ENCODE measurements at regions not wholly inside any gene's neighbourhood (a gene's known extent, or its start where the extent isn't known, plus 50 kb on each side); places are given as distances from the start of the nearest gene placed in this dataset.

DNA sequence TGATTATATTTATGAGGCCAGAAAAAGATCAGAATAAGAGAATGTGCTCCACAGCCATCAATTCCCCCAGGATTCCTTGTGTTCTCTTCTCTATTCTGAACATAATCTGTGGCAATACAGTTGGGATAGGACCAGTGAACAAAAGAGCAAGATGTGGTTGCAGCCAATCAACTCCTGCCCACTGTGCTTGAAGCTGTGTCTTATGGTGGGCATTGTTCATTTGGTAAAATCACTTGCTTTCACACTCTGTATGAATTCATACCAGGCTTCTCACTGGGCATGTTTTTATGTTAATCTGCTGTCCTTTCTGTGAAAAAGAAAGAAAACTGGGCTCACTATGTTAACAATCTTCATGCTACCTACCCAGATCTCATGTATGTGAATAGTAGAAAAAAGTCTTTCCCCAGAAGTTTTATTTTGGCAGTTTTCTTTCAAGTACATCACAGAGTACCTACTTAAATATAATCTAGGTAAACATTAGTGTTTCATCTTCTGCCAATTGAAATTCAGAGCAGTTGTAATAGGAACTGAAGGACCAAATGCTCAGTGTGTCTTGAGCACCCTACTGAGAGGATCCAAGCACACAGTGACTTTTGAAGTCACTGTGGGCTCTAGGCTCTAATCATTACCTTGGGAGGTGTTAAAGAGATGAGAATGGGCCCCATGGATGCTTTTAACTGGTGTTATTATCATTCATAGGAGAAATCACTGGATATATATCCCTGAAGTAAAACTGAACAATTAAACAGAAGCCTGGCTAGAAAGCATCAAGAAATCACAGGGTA lies 429.2 kb upstream of the TRAM1L1 start:
- DNase-seq (no peak), ATAC-seq (no peak)
- Histone ChIP-seq H3K9me3 (peaks cover 0 to 20% (median 2%) of the 10 kb centered on the region in 12 donors), H3K36me3 (no peaks in the 10 kb centered on the region), H3K4me3 (no peak overlapping the region), H3K27ac (no peak overlapping the region), H3K4me1 (no peaks in the 10 kb centered on the region), H3K27me3 (no peaks in the 10 kb centered on the region)
- TF ChIP-seq POLR2A (IDR thresholded peaks at IDR 0.05) (no peak), CTCF (IDR thresholded peaks at IDR 0.05) (no peak)
- intact Hi-C loops (cut with DNase I), result no loop called here

- 38 to 65% (median 53%) methylated on average over 2 of the region's 2 CpGs for WGBS, 4 donors
- Histone ChIP-seq H3K4me3 (no peak overlapping the region), H3K9me3 (peaks cover 0 to 20% (median 2%) of the 10 kb centered on the region in 12 donors), H3K4me1 (no peaks in the 10 kb centered on the region), H3K27ac (no peak overlapping the region), H3K27me3 (no peaks in the 10 kb centered on the region), H3K36me3 (no peaks in the 10 kb centered on the region)
- no peak for DNase-seq
- intact Hi-C loops (cut with DNase I), result no loop called here
- ATAC-seq, result no peak
- TF ChIP-seq POLR2A (IDR thresholded peaks at IDR 0.05) (no peak), CTCF (IDR thresholded peaks at IDR 0.05) (no peak)
Observed at GRCh38 chr4:117515921-117516320, 430.5 kb upstream of the TRAM1L1 start.

DNA sequence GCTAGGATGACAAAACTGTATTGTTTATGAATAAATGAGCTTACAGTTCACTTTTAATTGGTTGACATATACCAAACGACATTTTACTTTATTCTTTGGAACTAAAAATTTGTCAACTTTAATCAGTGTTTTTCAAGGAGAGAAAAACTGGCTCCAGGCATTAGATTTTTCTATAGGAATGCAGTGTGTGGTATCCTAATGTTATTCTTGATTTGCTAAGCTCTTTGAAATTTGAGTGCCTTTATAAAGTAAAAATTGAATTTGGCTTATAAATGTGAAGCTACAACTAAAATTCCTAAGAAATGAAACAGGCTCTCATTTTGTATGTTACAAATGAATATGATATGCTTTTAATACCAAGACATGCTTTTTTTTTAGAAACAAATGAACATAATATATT lies 442.2 kb upstream of the TRAM1L1 start:
- H3K27me3 ChIP-seq, result no peaks in the 10 kb centered on the region
- intact Hi-C loops (cut with DNase I), result no loop called here
- no peak for DNase-seq
- H3K27ac ChIP-seq, result no peak overlapping the region
- TF ChIP-seq CTCF (IDR thresholded peaks at IDR 0.05) (no peak), POLR2A (IDR thresholded peaks at IDR 0.05) (no peak)
- 50 to 80% (median 68%) methylated on average over 1 of the region's 1 CpG for WGBS, 4 donors
- H3K36me3 ChIP-seq, result no peaks in the 10 kb centered on the region
- no peak overlapping the region for H3K4me3 ChIP-seq
- no peaks in the 10 kb centered on the region for H3K4me1 ChIP-seq
- no peaks in the 10 kb centered on the region for H3K9me3 ChIP-seq
- ATAC-seq, result no peak

- no peaks in the 10 kb centered on the region for H3K9me3 ChIP-seq
- H3K36me3 ChIP-seq, result no peaks in the 10 kb centered on the region
- intact Hi-C loops (cut with DNase I), result no loop called here
- no peak overlapping the region for H3K4me3 ChIP-seq
- no peak for TF ChIP-seq CTCF (IDR thresholded peaks at IDR 0.05)
- TF ChIP-seq POLR2A (IDR thresholded peaks at IDR 0.05), result no peak
- H3K27me3 ChIP-seq, result no peaks in the 10 kb centered on the region
- H3K4me1 ChIP-seq, result no peaks in the 10 kb centered on the region
- ATAC-seq, result no peak
- WGBS, 4 donors, result 35 to 46% (median 38%) methylated on average over 3 of the region's 3 CpGs
- no peak for DNase-seq
- H3K27ac ChIP-seq, result no peak overlapping the region
Observed at GRCh38 chr4:117529401-117529800, 444.0 kb upstream of the TRAM1L1 start.
